ENCODE measurements at regions not wholly inside any gene's neighbourhood (a gene's known extent, or its start where the extent isn't known, plus 50 kb on each side); places are given as distances from the start of the nearest gene placed in this dataset.

- H3K36me3 ChIP-seq = no peaks in the 10 kb centered on the region
- in situ Hi-C loops (cut with MboI; ENCODE audit: low sequenced_read_pairs in 4 of 4) = no loop called here
- no peaks in the 10 kb centered on the region for H3K4me1 ChIP-seq
- no peaks in the 10 kb centered on the region for H3K27me3 ChIP-seq
- intact Hi-C loops (cut with DNase I; ENCODE audit: low total_unique reads) = no loop called here
- no peak for DNase-seq
- no peak overlapping the region for H3K27ac ChIP-seq
- TF ChIP-seq POLR2A (IDR thresholded peaks at IDR 0.05) = no peak
- TF ChIP-seq CTCF (IDR thresholded peaks at IDR 0.05 in 4 of 5, conservative IDR thresholded peaks at IDR 0.05 in 1 of 5) = no peak
- no peak overlapping the region for H3K4me3 ChIP-seq
- no peak for ATAC-seq
- H3K9me3 ChIP-seq = no peaks in the 10 kb centered on the region
Observed at GRCh38 chr1:79285667-79286066, 279.1 kb upstream of the ADGRL4 start.

GRCh38 chr1:79283451-79283850, 276.9 kb upstream of the ADGRL4 start:
- in situ Hi-C loops (cut with MboI; ENCODE audit: low sequenced_read_pairs in 4 of 4) (no loop called here), intact Hi-C loops (cut with DNase I; ENCODE audit: low total_unique reads) (no loop called here)
- H3K36me3 ChIP-seq = no peaks in the 10 kb centered on the region
- H3K27ac ChIP-seq = no peak overlapping the region
- H3K9me3 ChIP-seq = no peaks in the 10 kb centered on the region
- no peaks in the 10 kb centered on the region for H3K27me3 ChIP-seq
- ATAC-seq (no peak), DNase-seq (no peak)
- H3K4me3 ChIP-seq = no peak overlapping the region
- no peaks in the 10 kb centered on the region for H3K4me1 ChIP-seq
- no peak for TF ChIP-seq CTCF (IDR thresholded peaks at IDR 0.05 in 4 of 5, conservative IDR thresholded peaks at IDR 0.05 in 1 of 5)
- TF ChIP-seq POLR2A (IDR thresholded peaks at IDR 0.05) = no peak

- Histone ChIP-seq H3K9me3 (no peaks in the 10 kb centered on the region), H3K4me1 (no peaks in the 10 kb centered on the region), H3K27me3 (no peaks in the 10 kb centered on the region), H3K4me3 (no peak overlapping the region), H3K27ac (no peak overlapping the region), H3K36me3 (no peaks in the 10 kb centered on the region)
- intact Hi-C loops (cut with DNase I; ENCODE audit: low total_unique reads) (no loop called here), in situ Hi-C loops (cut with MboI; ENCODE audit: low sequenced_read_pairs in 4 of 4) (no loop called here)
- TF ChIP-seq POLR2A (IDR thresholded peaks at IDR 0.05) (no peak), CTCF (IDR thresholded peaks at IDR 0.05 in 4 of 5, conservative IDR thresholded peaks at IDR 0.05 in 1 of 5) (no peak)
- DNase-seq = no peak
- ATAC-seq = no peak
Observed at GRCh38 chr1:79281442-79281841, 274.9 kb upstream of the ADGRL4 start.

- Histone ChIP-seq H3K4me1 (no peaks in the 10 kb centered on the region), H3K4me3 (no peak overlapping the region), H3K36me3 (no peaks in the 10 kb centered on the region), H3K9me3 (peaks cover 0 to 5% (median 0%) of the 10 kb centered on the region in 3 donors), H3K27me3 (no peaks in the 10 kb centered on the region), H3K27ac (no peak overlapping the region)
- in situ Hi-C loops (cut with MboI; ENCODE audit: low sequenced_read_pairs in 4 of 4) (no loop called here), intact Hi-C loops (cut with DNase I; ENCODE audit: low total_unique reads) (no loop called here)
- DNase-seq (no peak), ATAC-seq (no peak)
- TF ChIP-seq POLR2A (IDR thresholded peaks at IDR 0.05) = no peak
- TF ChIP-seq CTCF (IDR thresholded peaks at IDR 0.05 in 4 of 5, conservative IDR thresholded peaks at IDR 0.05 in 1 of 5) = no peak
Observed at GRCh38 chr1:79271759-79272158, 265.2 kb upstream of the ADGRL4 start.
